Upper lobe of left lung (tissue), 6 donors: ENCODE measurements at regions not wholly inside any gene's neighbourhood (a gene's known extent, or its start where the extent isn't known, plus 50 kb on each side); places are given as distances from the start of the nearest gene placed in this dataset.

Experiments
- ATAC-seq, 2 donors: fragments of 200-7000 bp; cut with Tn5 transposase; one replicate each; pipeline ENCODE4 v1.9.1; 2022; ENCODE audit warnings: mild to moderate bottlenecking in 2 of 2, moderate library complexity in 2 of 2; ENCODE audit not compliant: low FRiP score in 2 of 2
- DNase-seq, 2 donors: peaks; one replicate each; pipeline ENCODE4 v3.0.0-alpha.2; 2019 to 2020
- H3K27ac ChIP-seq, 4 donors: fragments of 200-600 bp; sonication (generic); one replicate each; pipeline ENCODE4 v1.5.1; 2016 to 2019
- H3K27me3 ChIP-seq, 4 donors: fragments of 200-600 bp; sonication (generic); one replicate each; pipeline ENCODE4 v1.5.1; 2017 to 2019
- H3K36me3 ChIP-seq, 4 donors: fragments of 200-600 bp; sonication (generic); one replicate each; pipeline ENCODE4 v1.5.1; 2016 to 2019
- H3K4me1 ChIP-seq, 4 donors: fragments of 200-600 bp; sonication (generic); one replicate each; pipeline ENCODE4 v1.5.1; 2018 to 2019
- H3K4me3 ChIP-seq, 4 donors: fragments of 200-600 bp; sonication (generic); one replicate each; pipeline ENCODE4 v1.5.1; 2017 to 2019; ENCODE audit warnings: mild to moderate bottlenecking in 2 of 4, moderate library complexity in 1 of 4
- H3K9me3 ChIP-seq, 4 donors: fragments of 200-600 bp; sonication (generic); one replicate each; pipeline ENCODE4 v1.5.1; 2018 to 2019
- CTCF ChIP-seq, 6 experiments: fragments of 450-650 bp in 4 of 6; fragments of 200-600 bp in 2 of 6; sonication (generic) in 2 of 6; IDR thresholded peaks; one replicate each; pipeline ENCODE4 v1.5.1; 2016 to 2019; ENCODE audit warnings: antibody characterized with exemption in 6 of 6
- EP300 ChIP-seq, 4 donors: sonication (generic); formaldehyde crosslinking; IDR thresholded peaks; one replicate each; pipeline ENCODE4 v1.5.1; 2017; ENCODE audit warnings: antibody characterized with exemption in 4 of 4, control low read depth in 2 of 4
- POLR2A ChIP-seq, 4 donors: fragments of 450-650 bp; IDR thresholded peaks; one replicate each; pipeline ENCODE4 v1.5.1; 2016 to 2017; ENCODE audit warnings: antibody characterized with exemption in 4 of 4, mild to moderate bottlenecking in 2 of 4
- POLR2AphosphoS5 ChIP-seq, 2 donors: sonication (generic); formaldehyde crosslinking; IDR thresholded peaks; one replicate each; pipeline ENCODE4 v1.5.1; 2017; ENCODE audit warnings: antibody characterized with exemption in 2 of 2
- WGBS, 2 donors: methylation state at CpG; one replicate each; pipeline ENCODE4 v1.1.5; 2017 to 2018; 5-methylcytosine and 5-hydroxymethylcytosine counted together
- donor health status: DM: no; HTN: no; CAD: no; lungs with moderate emphysema.
- donor health status: DM: no; HTN: yes; CAD: no; lungs with severe emphysema.

DNA sequence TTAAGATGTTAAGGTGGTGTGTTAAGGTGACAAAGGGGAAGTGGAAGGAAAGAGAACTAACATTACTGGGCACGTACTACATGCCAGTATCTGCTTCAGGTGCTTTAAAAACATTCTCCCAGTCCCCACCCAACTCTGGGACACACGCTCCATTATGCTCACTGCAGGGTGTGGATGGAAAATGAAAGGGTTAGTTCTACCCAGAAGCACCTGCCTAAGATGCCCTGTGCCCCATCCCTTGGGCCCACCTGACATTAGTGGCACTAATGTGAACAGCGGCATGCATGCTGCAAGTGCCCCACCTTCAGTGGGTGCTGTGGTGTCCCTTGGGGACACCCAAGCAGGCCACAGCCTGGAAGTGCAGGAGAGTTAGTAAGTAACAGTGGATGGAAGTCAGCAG lies 82.9 kb upstream of the CXADR start:
- no peak overlapping the region for H3K27ac ChIP-seq
- no peaks in the 10 kb centered on the region for H3K4me1 ChIP-seq
- no peak overlapping the region for H3K4me3 ChIP-seq
- ATAC-seq (no peak), DNase-seq (no peak)
- no peaks in the 10 kb centered on the region for H3K27me3 ChIP-seq
- no peaks in the 10 kb centered on the region for H3K36me3 ChIP-seq
- no peaks in the 10 kb centered on the region for H3K9me3 ChIP-seq
- 82 to 92% methylated on average over 3 of the region's 3 CpGs for WGBS, 2 donors
- TF ChIP-seq EP300 (IDR thresholded peaks at IDR 0.05) (no peak), POLR2AphosphoS5 (IDR thresholded peaks at IDR 0.05) (no peak), POLR2A (IDR thresholded peaks at IDR 0.05) (no peak), CTCF (IDR thresholded peaks at IDR 0.05) (no peak)

DNA sequence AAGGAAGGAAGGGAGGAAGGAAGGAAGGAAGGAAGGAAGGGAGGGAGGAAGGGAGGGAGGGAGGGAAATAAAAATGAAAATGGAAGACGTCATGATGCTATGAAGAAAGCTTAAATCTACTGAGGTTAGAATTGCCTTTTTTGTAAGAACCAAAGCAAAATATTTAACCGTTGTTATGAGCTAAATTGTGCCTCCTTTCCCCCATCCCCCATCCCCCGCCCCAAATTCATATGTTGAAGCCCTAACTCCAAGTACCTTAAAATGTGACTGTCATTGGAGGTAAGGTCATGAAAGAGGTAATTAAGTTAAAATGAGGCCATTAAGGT lies 80.1 kb upstream of the CXADR start:
- Histone ChIP-seq H3K36me3 (no peaks in the 10 kb centered on the region), H3K27me3 (no peaks in the 10 kb centered on the region), H3K9me3 (no peaks in the 10 kb centered on the region), H3K27ac (no peak overlapping the region), H3K4me1 (no peaks in the 10 kb centered on the region), H3K4me3 (no peak overlapping the region)
- TF ChIP-seq EP300 (IDR thresholded peaks at IDR 0.05) (no peak), POLR2A (IDR thresholded peaks at IDR 0.05) (no peak), CTCF (IDR thresholded peaks at IDR 0.05) (no peak), POLR2AphosphoS5 (IDR thresholded peaks at IDR 0.05) (no peak)
- 74 to 84% methylated on average over 3 of the region's 3 CpGs for WGBS, 2 donors
- DNase-seq = no peak
- ATAC-seq = no peak

DNA sequence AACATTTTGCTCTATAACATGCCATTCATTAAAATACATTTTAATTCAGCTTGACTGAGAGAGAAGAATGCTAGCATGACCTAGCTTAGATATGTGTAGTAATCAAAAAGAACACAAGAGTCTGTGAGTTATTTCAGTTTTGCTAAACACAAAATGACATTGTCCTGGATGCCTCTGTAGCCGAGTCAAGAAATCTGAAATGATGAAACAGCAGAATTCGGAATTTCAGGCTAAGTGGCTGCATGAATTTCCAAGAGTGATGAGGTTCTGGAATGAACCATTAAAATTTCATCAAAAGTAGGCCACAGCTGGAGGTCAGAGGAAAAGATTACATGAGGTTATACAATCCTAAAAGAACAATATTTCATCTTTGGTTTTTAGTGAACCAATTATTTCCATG lies 79.1 kb upstream of the CXADR start:
- no peaks in the 10 kb centered on the region for H3K27me3 ChIP-seq
- DNase-seq = no peak
- no peak overlapping the region for H3K27ac ChIP-seq
- ATAC-seq = no peak
- 78 to 79% methylated on average over 2 of the region's 2 CpGs for WGBS, 2 donors
- H3K4me1 ChIP-seq = no peaks in the 10 kb centered on the region
- no peaks in the 10 kb centered on the region for H3K36me3 ChIP-seq
- H3K4me3 ChIP-seq = no peak overlapping the region
- TF ChIP-seq POLR2AphosphoS5 (IDR thresholded peaks at IDR 0.05) (no peak), EP300 (IDR thresholded peaks at IDR 0.05) (no peak)
- H3K9me3 ChIP-seq = no peaks in the 10 kb centered on the region

GRCh38 chr21:17435565-17436543 lies 77.0 kb upstream of the CXADR start:
- DNase-seq (no peak), ATAC-seq (no peak)
- Histone ChIP-seq H3K36me3 (no peaks in the 10 kb centered on the region), H3K4me1 (peaks cover 0 to 4% (median under 1%) of the 10 kb centered on the region in 4 donors), H3K9me3 (no peaks in the 10 kb centered on the region), H3K27ac (no peak overlapping the region), H3K27me3 (no peaks in the 10 kb centered on the region), H3K4me3 (no peak overlapping the region)
- WGBS, 2 donors = 67 to 68% methylated on average over 7 of the region's 7 CpGs
- TF ChIP-seq POLR2AphosphoS5 (IDR thresholded peaks at IDR 0.05) = no peak
- TF ChIP-seq EP300 (IDR thresholded peaks at IDR 0.05) = no peak
- no peak for TF ChIP-seq CTCF (IDR thresholded peaks at IDR 0.05)
- no peak for TF ChIP-seq POLR2A (IDR thresholded peaks at IDR 0.05)

- no peak overlapping the region for H3K4me3 ChIP-seq
- whole genome bisulfite sequencing, 2 donors = 61 to 66% methylated on average over 4 of the region's 4 CpGs
- ATAC-seq = no peak
- DNase-seq = no peak
- TF ChIP-seq POLR2A (IDR thresholded peaks at IDR 0.05) (no peak), CTCF (IDR thresholded peaks at IDR 0.05) (no peak), EP300 (IDR thresholded peaks at IDR 0.05) (no peak), POLR2AphosphoS5 (IDR thresholded peaks at IDR 0.05) (no peak)
- no peaks in the 10 kb centered on the region for H3K9me3 ChIP-seq
- H3K27ac ChIP-seq = no peak overlapping the region
- no peaks in the 10 kb centered on the region for H3K36me3 ChIP-seq
- H3K27me3 ChIP-seq = no peaks in the 10 kb centered on the region
- H3K4me1 ChIP-seq = peaks cover 0 to 9% (median 4%) of the 10 kb centered on the region in 4 donors
These were observed 76.2 kb upstream of the CXADR start for GRCh38 chr21:17436626-17437111.
